SK-N-SH (cell line): ENCODE measurements at regions not wholly inside any gene's neighbourhood (a gene's known extent, or its start where the extent isn't known, plus 50 kb on each side); places are given as distances from the start of the nearest gene placed in this dataset.
A peak's percentile ranks its signal among the peaks of the same experiment; 100 is the strongest.

ENCODE experiments used
- CTCF ChIA-PET: fragments of 300-600, 350-600 bp; formaldehyde crosslinking; extraction: SDS; loops from one replicate; lab custom pipeline; 2021; lab: Yijun Ruan, JAX
- POLR2A ChIA-PET: fragments of 350-600 bp; sonication (Branson Sonifier 250); formaldehyde crosslinking; extraction: SDS; loops from one replicate; lab custom pipeline; 2020; ENCODE audit warnings: antibody characterized with exemption, inconsistent platforms; lab: Yijun Ruan, JAX
- DNase-seq: peaks from one replicate; pipeline ENCODE4 v3.0.0; 2012
- H2AFZ ChIP-seq: fragments of 200-600 bp; sonication (generic); 2 replicates; pipeline ENCODE4 v1.8.1; 2016; ENCODE audit warnings: antibody characterized with exemption, mild to moderate bottlenecking, low read depth
- H3F3A ChIP-seq: fragments of 200-600 bp; sonication (generic); replicated peaks from 2 replicates; pipeline ENCODE3; 2016; ENCODE audit warnings: antibody characterized with exemption, mild to moderate bottlenecking; ENCODE audit not compliant: insufficient read depth
- H3K27ac ChIP-seq, 2 experiments: fragments of 200-500 bp in 1 of 2; fragments of 200-600 bp in 1 of 2; sonication (Bioruptor generic) in 1 of 2; sonication (generic), shearing (Covaris generic) in 1 of 2; 2 replicates each; pipeline versions ENCODE4 v1.5.1 to v1.6.1; 2014 to 2016; ENCODE audit warnings: low read depth in 2 of 2, inconsistent platforms in 1 of 2, low read length in 1 of 2, mild to moderate bottlenecking in 1 of 2, mixed read lengths in 1 of 2
- H3K27me3 ChIP-seq: fragments of 200-600 bp; sonication (generic), shearing (Covaris generic); 2 replicates; pipeline ENCODE4 v1.6.1; 2016; ENCODE audit warnings: mixed run types; ENCODE audit not compliant: insufficient read depth
- H3K36me3 ChIP-seq, 2 experiments: fragments of 200-500 bp in 1 of 2; fragments of 200-600 bp in 1 of 2; sonication (Bioruptor generic) in 1 of 2; sonication (generic) in 1 of 2; replicated peaks in 1 of 2; 2 replicates each; pipeline versions ENCODE3 to v1.5.1; 2014 to 2016; ENCODE audit warnings: low read length in 1 of 2, mild to moderate bottlenecking in 1 of 2; ENCODE audit not compliant: insufficient read depth in 2 of 2, control insufficient read depth in 1 of 2
- H3K4me1 ChIP-seq, 2 experiments: fragments of 200-500 bp in 1 of 2; fragments of 200-600 bp in 1 of 2; sonication (Bioruptor generic) in 1 of 2; sonication (generic), shearing (Covaris generic) in 1 of 2; 2 replicates each; pipeline versions ENCODE4 v1.5.1 to v1.6.1; 2014 to 2016; ENCODE audit warnings: low read depth in 1 of 2, low read length in 1 of 2, mixed run types in 1 of 2; ENCODE audit not compliant: insufficient read depth in 2 of 2, control insufficient read depth in 1 of 2
- H3K4me2 ChIP-seq: fragments of 200-600 bp; sonication (generic), shearing (Covaris generic); 2 replicates; pipeline ENCODE4 v1.6.1; 2017; ENCODE audit warnings: mixed run types
- H3K4me3 ChIP-seq, 2 experiments: fragments of 200-500 bp in 1 of 2; fragments of 200-600 bp in 1 of 2; sonication (Bioruptor generic) in 1 of 2; sonication (generic), shearing (Covaris generic) in 1 of 2; 2 replicates each; pipeline versions ENCODE4 v1.5.1 to v1.8.1; 2014 to 2016; ENCODE audit warnings: low read depth in 2 of 2, inconsistent platforms in 1 of 2, low read length in 1 of 2, mild to moderate bottlenecking in 1 of 2, mixed read lengths in 1 of 2, moderate library complexity in 1 of 2
- H3K79me2 ChIP-seq: fragments of 200-600 bp; sonication (generic); 2 replicates; pipeline ENCODE4 v1.8.1; 2017; ENCODE audit warnings: mild to moderate bottlenecking; ENCODE audit not compliant: insufficient read depth
- H3K9ac ChIP-seq: fragments of 200-600 bp; sonication (generic); 2 replicates; pipeline ENCODE4 v1.6.1; 2017; ENCODE audit warnings: mixed run types
- H3K9me2 ChIP-seq: fragments of 200-600 bp; sonication (generic); 2 replicates; pipeline ENCODE4 v1.6.1; 2017; ENCODE audit warnings: mixed run types
- H3K9me3 ChIP-seq: fragments of 200-600 bp; sonication (generic); 2 replicates; pipeline ENCODE4 v1.6.1; 2017; ENCODE audit warnings: mixed run types, mild to moderate bottlenecking, moderate library complexity
- H4K20me1 ChIP-seq: fragments of 200-600 bp; sonication (generic); 2 replicates; pipeline ENCODE4 v1.6.1; 2017; ENCODE audit warnings: mild to moderate bottlenecking, mixed run types; ENCODE audit not compliant: insufficient read depth
- CHD2 ChIP-seq: fragments of 150-350 bp; IDR thresholded peaks from 2 replicates; pipeline ENCODE4 v1.6.1; 2018; ENCODE audit warnings: low read length; ENCODE audit not compliant: partially characterized antibody
- ELF1 ChIP-seq: IDR thresholded peaks from 2 replicates; pipeline ENCODE4 v1.4.0; 2012
- EZH2phosphoT487 ChIP-seq: fragments of 200-600 bp; sonication (generic); IDR thresholded peaks from 2 replicates; pipeline ENCODE4 v1.6.1; 2017; ENCODE audit warnings: low read depth, mixed run types, mild to moderate bottlenecking, antibody characterized with exemption, moderate library complexity, borderline replicate concordance
- FOSL2 ChIP-seq: IDR thresholded peaks from 2 replicates; pipeline ENCODE4 v1.4.0; 2012; ENCODE audit warnings: low read depth, mild to moderate bottlenecking, moderate library complexity, borderline replicate concordance
- FOXJ3 ChIP-seq: sonication (generic); formaldehyde crosslinking; IDR thresholded peaks from 2 replicates; pipeline ENCODE4 v1.5.1; 2020; ENCODE audit warnings: mild to moderate bottlenecking, missing genetic modification reagents
- FOXM1 ChIP-seq: IDR thresholded peaks from 2 replicates; pipeline ENCODE4 v1.4.0; 2012; ENCODE audit warnings: low read depth, mild to moderate bottlenecking
- GABPA ChIP-seq: IDR thresholded peaks from 2 replicates; pipeline ENCODE4 v1.4.0; 2012; ENCODE audit warnings: low read depth, mild to moderate bottlenecking
- GATA2 ChIP-seq: sonication (generic); formaldehyde crosslinking; IDR thresholded peaks from 2 replicates; pipeline ENCODE4 v1.5.0; 2020; ENCODE audit warnings: mild to moderate bottlenecking, missing genetic modification reagents
- JUND ChIP-seq: IDR thresholded peaks from 2 replicates; pipeline ENCODE4 v1.4.0; 2012
- MEF2A ChIP-seq: IDR thresholded peaks from 2 replicates; pipeline ENCODE4 v1.4.0; 2012; ENCODE audit warnings: low read depth, borderline replicate concordance
- MXI1 ChIP-seq: IDR thresholded peaks from 2 replicates; pipeline ENCODE4 v1.6.1; 2012; ENCODE audit warnings: mild to moderate bottlenecking, low read depth, low read length, improper control_type of control experiment
- NFIC ChIP-seq: IDR thresholded peaks from 2 replicates; pipeline ENCODE4 v1.4.0; 2012; ENCODE audit warnings: borderline replicate concordance
- REST ChIP-seq: IDR thresholded peaks from 2 replicates; pipeline ENCODE4 v1.6.1; 2012; ENCODE audit warnings: mild to moderate bottlenecking, low read depth, low read length, moderate library complexity
- RFX5 ChIP-seq: IDR thresholded peaks from 2 replicates; pipeline ENCODE4 v1.6.1; 2012; ENCODE audit warnings: mild to moderate bottlenecking, improper control_type of control experiment, low read length
- RXRA ChIP-seq: IDR thresholded peaks from 2 replicates; pipeline ENCODE4 v1.4.0; 2012; ENCODE audit warnings: low read depth, mild to moderate bottlenecking, borderline replicate concordance
- SIN3A ChIP-seq: IDR thresholded peaks from 2 replicates; pipeline ENCODE4 v1.6.1; 2012; ENCODE audit warnings: low read depth, mild to moderate bottlenecking, low read length, moderate library complexity, borderline replicate concordance
- SMC3 ChIP-seq: IDR thresholded peaks from 2 replicates; pipeline ENCODE4 v1.6.1; 2012; ENCODE audit warnings: low read depth, low read length, improper control_type of control experiment
- YY1 ChIP-seq: IDR thresholded peaks from 2 replicates; pipeline ENCODE4 v1.4.0; 2012; ENCODE audit warnings: low read depth, mild to moderate bottlenecking
- WGBS: methylation state at CpG from one replicate; pipeline ENCODE4 v1.1.6; 2017; ENCODE audit warnings: low lambda C conversion rate; 5-methylcytosine and 5-hydroxymethylcytosine counted together
- TF ChIP-seq, protein P1 (sequence below): fragments of 150-350 bp; IDR thresholded peaks from 2 replicates; pipeline ENCODE4 v1.6.1; 2017; ENCODE audit warnings: antibody characterized with exemption, low read length, low read depth, borderline replicate concordance
- TF ChIP-seq, protein P2 (sequence below): fragments of 150-350 bp; IDR thresholded peaks from 2 replicates; pipeline ENCODE4 v1.6.1; 2016; ENCODE audit warnings: mild to moderate bottlenecking, low read depth, low read length
- TF ChIP-seq, protein P3 (sequence below): IDR thresholded peaks from 2 replicates; pipeline ENCODE4 v1.4.0; 2012; ENCODE audit warnings: low read depth, borderline replicate concordance

DNA sequence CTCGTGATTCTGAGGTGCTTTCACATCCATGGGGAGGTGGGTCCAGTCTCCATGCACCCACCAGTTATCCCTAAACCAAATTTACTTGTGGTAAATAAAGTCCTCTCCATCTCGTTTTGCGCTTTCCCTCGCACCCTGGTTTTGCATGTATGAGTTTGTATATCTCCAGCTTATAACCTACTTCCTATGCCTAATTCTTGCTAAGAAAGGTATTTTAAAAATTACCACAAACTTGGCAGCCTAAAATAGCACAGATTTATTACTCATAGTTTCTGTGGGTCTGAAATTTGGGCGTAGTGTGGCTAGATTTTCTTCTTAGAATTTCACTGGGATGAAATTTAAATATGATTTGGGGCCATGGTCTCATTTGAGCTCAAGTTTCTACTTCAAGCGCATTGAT, 511.5 kb downstream of the NYAP2 start:
- no peak for DNase-seq

GRCh38 chr2:225895126-225895525, 495.6 kb downstream of the NYAP2 start:
- Histone ChIP-seq H3K27me3 (no peaks in the 10 kb centered on the region), H3K36me3 (no peaks in the 10 kb centered on the region), H3K9me3 (no peaks in the 10 kb centered on the region), H3K9ac (peak overlapping the region; percentile 22; the same call in 1 of the 2 replicates), H4K20me1 (no peaks in the 10 kb centered on the region), H2AFZ (0 out of 2 replicates have a peak overlapping the region, but pooled peaks have one; percentile 55), H3K79me2 (no peaks in the 10 kb centered on the region), H3F3A (no peaks in the 10 kb centered on the region), H3K4me1 (no peaks in the 10 kb centered on the region), H3K4me2 (no peak overlapping the region), H3K9me2 (no peaks in the 10 kb centered on the region), H3K4me3 (no peak overlapping the region), H3K27ac (peak overlapping the region in 1 of 2 experiments; percentile 60; a peak in 2 of 4 replicates)
- TF ChIP-seq, protein P1, sequence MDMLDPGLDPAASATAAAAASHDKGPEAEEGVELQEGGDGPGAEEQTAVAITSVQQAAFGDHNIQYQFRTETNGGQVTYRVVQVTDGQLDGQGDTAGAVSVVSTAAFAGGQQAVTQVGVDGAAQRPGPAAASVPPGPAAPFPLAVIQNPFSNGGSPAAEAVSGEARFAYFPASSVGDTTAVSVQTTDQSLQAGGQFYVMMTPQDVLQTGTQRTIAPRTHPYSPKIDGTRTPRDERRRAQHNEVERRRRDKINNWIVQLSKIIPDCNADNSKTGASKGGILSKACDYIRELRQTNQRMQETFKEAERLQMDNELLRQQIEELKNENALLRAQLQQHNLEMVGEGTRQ, result no peak
- TF ChIP-seq YY1 (no peak), REST (no peak), JUND (no peak), NFIC (no peak), ELF1 (no peak), RXRA (no peak), MXI1 (no peak), EZH2phosphoT487 (no peak), CHD2 (no peak)
- TF ChIP-seq, protein P2, sequence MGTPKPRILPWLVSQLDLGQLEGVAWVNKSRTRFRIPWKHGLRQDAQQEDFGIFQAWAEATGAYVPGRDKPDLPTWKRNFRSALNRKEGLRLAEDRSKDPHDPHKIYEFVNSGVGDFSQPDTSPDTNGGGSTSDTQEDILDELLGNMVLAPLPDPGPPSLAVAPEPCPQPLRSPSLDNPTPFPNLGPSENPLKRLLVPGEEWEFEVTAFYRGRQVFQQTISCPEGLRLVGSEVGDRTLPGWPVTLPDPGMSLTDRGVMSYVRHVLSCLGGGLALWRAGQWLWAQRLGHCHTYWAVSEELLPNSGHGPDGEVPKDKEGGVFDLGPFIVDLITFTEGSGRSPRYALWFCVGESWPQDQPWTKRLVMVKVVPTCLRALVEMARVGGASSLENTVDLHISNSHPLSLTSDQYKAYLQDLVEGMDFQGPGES, result no peak
- TF ChIP-seq, protein P3, sequence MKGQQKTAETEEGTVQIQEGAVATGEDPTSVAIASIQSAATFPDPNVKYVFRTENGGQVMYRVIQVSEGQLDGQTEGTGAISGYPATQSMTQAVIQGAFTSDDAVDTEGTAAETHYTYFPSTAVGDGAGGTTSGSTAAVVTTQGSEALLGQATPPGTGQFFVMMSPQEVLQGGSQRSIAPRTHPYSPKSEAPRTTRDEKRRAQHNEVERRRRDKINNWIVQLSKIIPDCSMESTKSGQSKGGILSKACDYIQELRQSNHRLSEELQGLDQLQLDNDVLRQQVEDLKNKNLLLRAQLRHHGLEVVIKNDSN, result no peak
- WGBS, result 30% methylated on average over 1 of the region's 1 CpG
- DNase-seq, result no peak
- CTCF ChIA-PET, result no interaction called here
- POLR2A ChIA-PET, result no interaction called here

More for the DNA sequence above, 511.5 kb downstream of the NYAP2 start:
- POLR2A ChIA-PET, result no interaction called here
- no peaks in the 10 kb centered on the region for H3K9me3 ChIP-seq
- CTCF ChIA-PET, result interaction anchor here (0.7 to 1.1 kb wide), 2 partner anchors 21 kb away, joined by 3 read pairs; no protein-coding TSS in a partner anchor
- TF ChIP-seq FOSL2 (no peak), JUND (no peak), SIN3A (no peak), FOXM1 (no peak), GATA2 (no peak), GABPA (no peak), RFX5 (no peak), ELF1 (no peak), FOXJ3 (CRISPR knock-in tag) (no peak), NFIC (no peak), MEF2A (no peak), RXRA (no peak), SMC3 (no peak)
- TF ChIP-seq, protein P1, result no peak
- no peaks in the 10 kb centered on the region for H3K79me2 ChIP-seq
- no peaks in the 10 kb centered on the region for H3K4me1 ChIP-seq
- no peaks in the 10 kb centered on the region for H3K27me3 ChIP-seq
- H3F3A ChIP-seq, result no peaks in the 10 kb centered on the region
- no peaks in the 10 kb centered on the region for H4K20me1 ChIP-seq
- no peak overlapping the region for H2AFZ ChIP-seq
- WGBS, result 52% methylated on average over 6 of the region's 6 CpGs
- no peak overlapping the region for H3K27ac ChIP-seq
- no peak overlapping the region for H3K4me2 ChIP-seq
- H3K4me3 ChIP-seq, result no peak overlapping the region
- H3K9me2 ChIP-seq, result no peaks in the 10 kb centered on the region
- H3K9ac ChIP-seq, result no peak overlapping the region
- H3K36me3 ChIP-seq, result no peaks in the 10 kb centered on the region
